ENCODE measurements at regions not wholly inside any gene's neighbourhood (a gene's known extent, or its start where the extent isn't known, plus 50 kb on each side); places are given as distances from the start of the nearest gene placed in this dataset.

GRCh38 chr1:36582066-36582755 is 99.5 kb upstream of the CSF3R start:
- DNase-seq (ENCODE audit: low read depth in 2 of 2) = no peak

- no peak for DNase-seq (ENCODE audit: low read depth in 2 of 2)
Observed at GRCh38 chr1:36580524-36580923, 97.8 kb upstream of the CSF3R start.

DNA sequence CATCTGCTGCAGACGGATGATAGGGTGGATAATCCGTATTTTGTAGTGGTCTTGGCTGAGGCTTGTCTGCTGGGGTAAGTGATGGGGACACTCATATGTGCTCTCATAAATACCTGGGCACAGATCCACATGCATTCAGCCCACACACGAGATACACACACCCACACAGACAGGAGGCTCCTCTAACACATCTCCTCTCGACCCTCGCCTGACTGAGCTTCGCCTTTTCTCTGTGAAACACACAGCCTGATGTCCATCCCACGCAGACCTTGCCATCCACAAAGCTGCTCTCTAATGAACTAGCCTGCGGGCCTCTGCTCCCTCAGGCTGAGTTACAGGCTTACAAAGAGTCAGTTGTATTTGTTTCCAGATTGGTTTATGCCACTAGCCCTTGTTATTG is 96.3 kb upstream of the CSF3R start:
- no peak for DNase-seq (ENCODE audit: low read depth in 2 of 2)

DNA sequence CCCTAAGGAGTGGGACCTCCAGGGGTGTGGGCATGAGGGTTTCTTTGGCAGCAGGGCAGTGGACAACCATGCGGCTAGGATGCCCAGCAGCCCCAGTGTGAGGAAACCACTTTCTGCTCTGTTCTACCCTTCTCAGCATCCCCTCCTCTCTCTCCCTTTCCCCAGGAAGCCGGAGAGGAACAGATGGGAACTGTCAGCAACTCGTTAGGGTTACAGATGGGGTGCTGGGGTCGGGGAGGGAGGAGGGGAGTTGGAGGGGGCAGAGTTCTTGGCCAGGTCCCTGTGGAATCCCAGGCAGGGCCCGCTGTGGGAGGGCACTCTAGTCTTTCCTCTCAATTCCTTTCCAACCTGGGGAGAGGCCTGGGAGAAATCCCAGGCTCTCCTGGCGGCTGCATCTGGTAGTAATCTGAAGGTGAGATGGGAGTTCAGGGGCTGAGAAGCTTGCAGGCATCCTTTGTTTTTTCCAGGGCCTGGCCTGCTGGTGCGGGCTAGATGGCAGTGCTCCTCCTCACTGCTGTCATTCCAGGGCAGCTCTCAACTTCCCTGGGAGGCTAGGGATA is 93.9 kb upstream of the CSF3R start:
- no peak for DNase-seq (ENCODE audit: low read depth in 2 of 2)

DNA sequence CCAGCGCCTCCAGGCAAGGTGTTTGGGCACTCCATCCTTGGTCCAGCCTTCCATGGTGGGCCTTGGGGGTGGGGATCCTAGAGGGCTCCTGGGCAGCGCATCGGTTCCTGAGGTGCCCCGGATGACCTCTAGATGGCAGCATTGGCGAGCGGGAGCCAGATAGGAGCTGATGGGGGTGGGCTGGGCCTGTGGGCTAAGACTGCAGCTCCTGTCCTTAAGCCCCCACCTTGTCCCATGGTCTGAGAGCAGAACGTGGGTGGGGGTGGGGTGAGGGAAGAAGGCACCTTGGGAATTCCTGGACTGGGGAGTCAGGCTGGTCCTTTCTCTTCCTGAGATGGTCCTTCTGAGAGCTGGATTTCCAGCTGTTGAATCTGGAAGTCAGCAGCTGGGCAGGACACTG is 93.4 kb upstream of the CSF3R start:
- peak in 1 of 2 donors; percentile 10 for DNase-seq (ENCODE audit: low read depth in 2 of 2)

DNA sequence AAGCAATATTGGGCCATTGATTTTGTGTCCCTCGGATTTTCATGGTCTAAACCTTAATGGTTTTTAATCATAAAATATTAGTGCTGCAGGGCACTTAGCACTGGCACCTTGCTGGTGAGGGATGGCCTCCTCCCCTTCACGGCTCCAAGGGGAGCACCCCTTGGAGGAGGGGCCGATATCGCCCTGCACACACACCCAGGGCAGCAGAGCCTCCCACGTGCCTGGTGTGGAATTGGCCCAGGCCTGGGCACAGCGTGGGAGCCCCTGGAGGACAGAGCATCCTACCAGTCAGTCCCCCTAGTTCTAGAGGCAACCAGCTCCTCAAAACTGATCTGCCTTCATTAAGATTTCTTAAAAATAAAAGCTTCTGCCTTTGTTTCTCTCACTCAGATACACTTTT is 90.7 kb upstream of the CSF3R start:
- no peak for DNase-seq (ENCODE audit: low read depth in 2 of 2)

- DNase-seq (ENCODE audit: low read depth in 2 of 2) = no peak
Observed at GRCh38 chr1:36572906-36573305, 90.2 kb upstream of the CSF3R start.

GRCh38 chr1:36572142-36572715 is 89.5 kb upstream of the CSF3R start:
- no peak for DNase-seq (ENCODE audit: low read depth in 2 of 2)

- no peak for DNase-seq (ENCODE audit: low read depth in 2 of 2)
Observed at GRCh38 chr1:36571106-36571505, 88.4 kb upstream of the CSF3R start.

- no peak for DNase-seq (ENCODE audit: low read depth in 2 of 2)
Observed at GRCh38 chr1:36570478-36571060, 87.9 kb upstream of the CSF3R start.

DNA sequence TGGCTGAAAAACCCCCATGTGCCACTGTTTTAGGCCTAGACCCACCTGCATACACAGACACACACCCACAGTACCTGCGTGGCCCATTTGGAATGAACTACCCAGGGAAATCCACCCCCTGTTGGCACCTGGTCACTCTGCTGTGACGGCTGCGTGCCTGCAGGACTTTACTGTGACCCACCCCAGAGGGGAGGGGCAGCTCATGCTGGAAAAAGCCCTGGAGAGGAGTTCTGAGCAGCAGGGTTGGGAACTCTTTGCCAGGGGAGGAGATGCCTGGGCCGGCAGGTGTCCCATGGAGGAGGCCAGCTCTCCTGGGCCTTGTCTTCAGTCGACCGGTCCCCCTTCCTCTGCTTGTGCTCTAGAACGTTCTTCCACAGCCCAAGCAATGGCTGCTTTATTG is 87.3 kb upstream of the CSF3R start:
- DNase-seq (ENCODE audit: low read depth in 2 of 2) = no peak

DNA sequence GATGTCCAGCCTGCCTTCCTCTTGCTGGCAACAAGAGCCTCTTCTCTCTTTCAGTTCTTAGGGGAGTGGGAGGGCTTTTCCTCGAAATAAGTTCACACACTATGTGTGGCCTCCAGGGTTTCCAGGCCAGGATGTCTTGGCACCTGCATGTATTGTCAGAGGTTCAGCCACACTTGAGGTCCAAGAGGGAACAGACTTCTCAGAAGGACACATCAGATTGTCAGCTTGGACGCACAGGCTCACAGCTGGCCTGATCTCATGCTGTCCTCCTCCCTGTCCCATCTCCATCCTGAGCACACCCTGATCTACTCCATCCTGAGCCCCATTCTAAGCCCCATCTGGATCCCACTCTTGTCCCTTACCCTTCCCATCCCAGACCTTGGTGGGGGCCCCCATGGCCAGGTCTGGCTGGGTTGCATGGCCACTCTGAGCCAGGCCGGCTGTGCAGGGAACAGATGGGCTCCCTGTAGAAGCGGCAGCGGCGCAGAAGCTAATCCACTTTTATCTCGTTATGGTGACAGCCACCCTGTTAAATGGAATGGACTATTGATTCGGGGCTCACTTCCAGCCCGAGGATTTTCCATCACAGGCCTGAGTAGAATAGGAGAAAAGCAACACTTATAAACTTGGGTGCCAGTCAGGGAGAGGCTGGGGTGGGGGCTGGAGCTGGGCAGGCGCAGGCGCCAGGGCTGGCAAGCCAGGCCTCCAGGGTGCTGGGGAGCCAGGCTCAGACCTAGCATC is 85.1 kb upstream of the CSF3R start:
- no peak for DNase-seq (ENCODE audit: low read depth in 2 of 2)

DNA sequence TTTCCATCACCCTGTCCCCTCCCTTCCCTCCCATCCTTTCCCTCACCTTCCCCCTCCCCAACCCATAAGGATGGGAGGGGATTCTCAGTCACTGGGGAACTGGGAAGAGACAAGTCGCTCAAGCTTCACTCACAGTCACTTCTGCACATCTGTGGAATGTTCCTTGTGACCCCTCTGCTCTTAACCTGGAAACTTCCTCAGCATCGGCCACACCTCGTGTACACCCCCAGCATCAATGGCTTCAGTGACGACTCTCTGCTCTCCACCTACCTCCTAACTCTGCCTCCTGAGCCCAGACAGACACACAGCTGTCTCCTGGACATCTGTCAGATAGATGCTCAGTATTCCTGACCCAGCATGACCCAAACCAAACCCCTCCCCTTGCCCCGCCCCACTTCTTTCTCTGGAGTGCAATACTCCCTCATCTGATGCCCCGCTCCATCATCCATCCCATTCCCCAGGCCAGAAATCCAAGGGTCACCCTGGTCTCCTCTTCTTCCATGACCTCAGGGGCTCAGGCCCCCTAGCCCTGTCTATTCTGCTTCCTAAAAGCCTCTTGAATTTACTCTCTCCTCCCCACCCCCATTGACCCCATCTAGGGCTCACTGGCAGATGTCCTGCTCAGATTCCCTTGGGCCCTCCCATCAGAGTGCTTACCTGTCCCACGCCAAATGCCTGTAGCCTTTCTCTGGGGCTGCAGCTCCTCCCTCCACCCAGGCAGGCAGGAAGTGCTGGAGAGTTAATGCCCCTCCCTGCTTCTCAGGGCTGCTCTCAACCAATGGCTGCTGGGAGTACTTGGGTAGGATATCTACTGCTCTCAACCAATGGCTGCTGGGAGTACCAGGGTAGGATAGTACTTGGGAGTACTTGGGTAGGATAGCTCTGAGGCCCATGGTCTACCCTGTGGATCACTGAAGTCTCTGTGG is 83.1 kb upstream of the CSF3R start:
- DNase-seq (ENCODE audit: low read depth in 2 of 2) = no peak

DNA sequence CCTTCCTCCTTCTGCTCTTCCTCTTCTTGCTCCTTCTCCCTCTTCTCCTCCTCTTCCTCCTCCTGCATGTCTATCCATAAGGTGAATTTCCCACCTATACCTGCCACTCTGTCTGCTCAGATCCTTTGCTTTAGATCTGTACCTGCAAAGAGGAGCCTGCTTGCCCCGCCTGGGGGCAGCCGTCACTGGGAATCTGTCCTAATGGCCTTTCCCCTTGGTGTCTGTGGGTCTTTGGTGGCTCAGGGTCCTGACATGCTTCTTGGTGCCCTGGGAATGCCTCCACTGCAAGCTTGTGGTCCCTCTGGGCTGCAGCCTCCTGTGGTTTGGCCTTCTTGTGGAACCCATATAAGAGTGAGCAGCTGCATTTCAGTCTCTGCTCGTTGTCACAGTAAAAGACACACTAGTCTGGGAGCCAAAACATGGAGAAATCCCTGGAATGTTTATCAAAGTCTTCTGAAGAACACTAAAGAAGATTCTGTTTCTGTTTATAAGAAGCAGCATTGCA is 79.5 kb upstream of the CSF3R start:
- no peak for DNase-seq (ENCODE audit: low read depth in 2 of 2)

DNA sequence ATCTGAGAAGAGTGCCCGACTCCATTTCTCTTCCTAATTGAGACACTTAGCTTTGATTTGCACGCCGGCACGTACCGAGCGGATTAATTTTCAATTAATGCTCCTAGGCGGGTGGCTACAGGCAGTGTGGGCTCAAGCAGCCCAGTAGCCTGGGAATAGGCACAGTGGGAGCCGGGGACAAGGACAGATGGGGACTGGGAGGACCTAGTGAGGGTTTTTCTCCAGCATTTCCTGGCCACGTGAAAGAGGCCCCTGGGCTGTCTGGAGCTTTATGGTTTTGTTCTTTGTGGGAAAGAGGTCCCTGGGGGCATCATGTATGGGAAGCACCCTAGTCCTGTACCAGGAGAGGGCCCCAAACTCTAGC is 78.6 kb upstream of the CSF3R start:
- no peak for DNase-seq (ENCODE audit: low read depth in 2 of 2)

GRCh38 chr1:36560621-36561360 is 78.1 kb upstream of the CSF3R start:
- no peak for DNase-seq (ENCODE audit: low read depth in 2 of 2)

- no peak for DNase-seq (ENCODE audit: low read depth in 2 of 2)
Observed at GRCh38 chr1:36560177-36560576, 77.5 kb upstream of the CSF3R start.

- DNase-seq (ENCODE audit: low read depth in 2 of 2) = no peak
Observed at GRCh38 chr1:36559061-36559460, 76.3 kb upstream of the CSF3R start.

- DNase-seq (ENCODE audit: low read depth in 2 of 2) = no peak
Observed at GRCh38 chr1:36557041-36558000, 74.6 kb upstream of the CSF3R start.
